Keratinocyte (primary cell): ENCODE measurements at regions not wholly inside any gene's neighbourhood (a gene's known extent, or its start where the extent isn't known, plus 50 kb on each side); places are given as distances from the start of the nearest gene placed in this dataset.

ENCODE experiments used
- EZH2 ChIP-seq: IDR thresholded peaks from one replicate; pipeline ENCODE4 v1.6.1; 2012; ENCODE audit warnings: inconsistent platforms, mild to moderate bottlenecking, low read length, moderate library complexity
- TF ChIP-seq, protein P1 (sequence below), 3 experiments: IDR thresholded peaks in 1 of 3; conservative IDR thresholded peaks in 1 of 3; optimal IDR thresholded peaks in 1 of 3; 2 replicates in 2 of 3; 3 replicates in 1 of 3; pipeline versions ENCODE3 to v1.5.1; 2011; ENCODE audit warnings: low read length in 3 of 3, mild to moderate bottlenecking in 3 of 3, moderate library complexity in 2 of 3, control low read depth in 1 of 3, inconsistent platforms in 1 of 3; ENCODE audit not compliant: insufficient read depth in 2 of 3; ENCODE audit errors: extremely low read depth in 1 of 3

- TF ChIP-seq, protein P1, sequence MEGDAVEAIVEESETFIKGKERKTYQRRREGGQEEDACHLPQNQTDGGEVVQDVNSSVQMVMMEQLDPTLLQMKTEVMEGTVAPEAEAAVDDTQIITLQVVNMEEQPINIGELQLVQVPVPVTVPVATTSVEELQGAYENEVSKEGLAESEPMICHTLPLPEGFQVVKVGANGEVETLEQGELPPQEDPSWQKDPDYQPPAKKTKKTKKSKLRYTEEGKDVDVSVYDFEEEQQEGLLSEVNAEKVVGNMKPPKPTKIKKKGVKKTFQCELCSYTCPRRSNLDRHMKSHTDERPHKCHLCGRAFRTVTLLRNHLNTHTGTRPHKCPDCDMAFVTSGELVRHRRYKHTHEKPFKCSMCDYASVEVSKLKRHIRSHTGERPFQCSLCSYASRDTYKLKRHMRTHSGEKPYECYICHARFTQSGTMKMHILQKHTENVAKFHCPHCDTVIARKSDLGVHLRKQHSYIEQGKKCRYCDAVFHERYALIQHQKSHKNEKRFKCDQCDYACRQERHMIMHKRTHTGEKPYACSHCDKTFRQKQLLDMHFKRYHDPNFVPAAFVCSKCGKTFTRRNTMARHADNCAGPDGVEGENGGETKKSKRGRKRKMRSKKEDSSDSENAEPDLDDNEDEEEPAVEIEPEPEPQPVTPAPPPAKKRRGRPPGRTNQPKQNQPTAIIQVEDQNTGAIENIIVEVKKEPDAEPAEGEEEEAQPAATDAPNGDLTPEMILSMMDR (optimal IDR thresholded peaks at IDR 0.05 in 1 of 3, IDR thresholded peaks at IDR 0.05 in 1 of 3, conservative IDR thresholded peaks at IDR 0.05 in 1 of 3; ENCODE audit: extremely low read depth in 1 of 3, insufficient read depth in 2 of 3, low read length in 3 of 3): no peak
- no peak for TF ChIP-seq EZH2
Measured at GRCh38 chr5:30604648-30605262, 588.7 kb upstream of the CDH6 start.
